Spleen (tissue), 7 donors: ENCODE measurements at regions not wholly inside any gene's neighbourhood (a gene's known extent, or its start where the extent isn't known, plus 50 kb on each side); places are given as distances from the start of the nearest gene placed in this dataset.

ENCODE experiments used
- POLR2AphosphoS5 ChIP-seq, 3 donors: sonication (generic); formaldehyde crosslinking; IDR thresholded peaks; one replicate each; pipeline ENCODE4 v1.5.1; 2017; ENCODE audit warnings: antibody characterized with exemption in 3 of 3
- TF ChIP-seq, protein P1 (sequence below), 11 experiments: fragments of 200-600 bp in 7 of 11; fragments of 450-650 bp in 4 of 11; sonication (generic) in 4 of 11; IDR thresholded peaks in 8 of 11; conservative IDR thresholded peaks in 3 of 11; 1 replicate in 7 of 11; 2 replicates in 4 of 11; pipeline versions ENCODE4 v1.4.0 to v1.8.0; 2016 to 2021; ENCODE audit warnings: antibody characterized with exemption in 11 of 11, inconsistent platforms in 4 of 11, mild to moderate bottlenecking in 1 of 11
- donor health status: DM: no; HTN: no; CAD: no; lungs with moderate emphysema.
- donor health status: DM: no; HTN: no; CAD: no.
- donor health status: DM: no; HTN: no; CAD: no.

DNA sequence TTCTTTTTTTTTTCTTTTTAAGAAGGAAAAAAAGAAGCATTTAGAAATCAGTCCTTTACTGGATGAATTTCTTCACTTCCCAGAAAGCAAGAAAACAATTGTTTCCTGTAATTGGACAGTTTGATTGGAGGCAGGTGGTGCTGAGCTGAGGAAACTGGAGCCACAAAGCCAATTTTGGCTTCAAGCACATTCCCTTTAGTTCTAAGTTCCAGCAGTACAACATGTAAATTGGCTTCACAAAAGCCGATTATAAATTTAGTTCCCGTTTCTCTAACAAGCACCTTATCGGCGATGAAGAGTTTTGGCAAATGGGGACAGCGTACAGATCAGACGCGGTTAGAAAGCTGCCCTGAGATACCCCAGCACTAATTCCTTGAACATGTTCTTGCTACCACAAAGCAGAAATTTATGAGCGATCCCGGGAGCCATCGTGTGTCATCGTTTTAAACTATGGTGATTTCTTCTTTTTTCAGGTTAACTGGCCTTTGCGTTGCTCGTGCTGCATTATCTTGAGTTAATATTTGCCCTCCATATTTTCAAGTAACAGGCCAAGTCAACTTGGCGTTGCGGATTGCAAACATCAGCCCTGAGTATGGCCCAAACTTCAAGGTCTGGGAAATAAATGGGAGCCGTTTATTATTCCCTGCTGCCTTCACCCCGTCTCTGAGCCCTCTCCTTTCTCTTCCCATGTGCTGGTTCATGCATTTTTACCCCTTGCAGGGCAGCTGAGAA lies 190.4 kb upstream of the ID2 start:
- no peak for TF ChIP-seq POLR2AphosphoS5 (IDR thresholded peaks at IDR 0.05)
- TF ChIP-seq, protein P1, sequence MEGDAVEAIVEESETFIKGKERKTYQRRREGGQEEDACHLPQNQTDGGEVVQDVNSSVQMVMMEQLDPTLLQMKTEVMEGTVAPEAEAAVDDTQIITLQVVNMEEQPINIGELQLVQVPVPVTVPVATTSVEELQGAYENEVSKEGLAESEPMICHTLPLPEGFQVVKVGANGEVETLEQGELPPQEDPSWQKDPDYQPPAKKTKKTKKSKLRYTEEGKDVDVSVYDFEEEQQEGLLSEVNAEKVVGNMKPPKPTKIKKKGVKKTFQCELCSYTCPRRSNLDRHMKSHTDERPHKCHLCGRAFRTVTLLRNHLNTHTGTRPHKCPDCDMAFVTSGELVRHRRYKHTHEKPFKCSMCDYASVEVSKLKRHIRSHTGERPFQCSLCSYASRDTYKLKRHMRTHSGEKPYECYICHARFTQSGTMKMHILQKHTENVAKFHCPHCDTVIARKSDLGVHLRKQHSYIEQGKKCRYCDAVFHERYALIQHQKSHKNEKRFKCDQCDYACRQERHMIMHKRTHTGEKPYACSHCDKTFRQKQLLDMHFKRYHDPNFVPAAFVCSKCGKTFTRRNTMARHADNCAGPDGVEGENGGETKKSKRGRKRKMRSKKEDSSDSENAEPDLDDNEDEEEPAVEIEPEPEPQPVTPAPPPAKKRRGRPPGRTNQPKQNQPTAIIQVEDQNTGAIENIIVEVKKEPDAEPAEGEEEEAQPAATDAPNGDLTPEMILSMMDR (IDR thresholded peaks at IDR 0.05 in 8 of 11, conservative IDR thresholded peaks at IDR 0.05 in 3 of 11), result no peak
